SU-DHL-6 (cell line): ENCODE measurements at regions not wholly inside any gene's neighbourhood (a gene's known extent, or its start where the extent isn't known, plus 50 kb on each side); places are given as distances from the start of the nearest gene placed in this dataset.

Experiments
- EZH2phosphoT487 ChIP-seq: fragments of 200-600 bp; sonication (generic), shearing (Covaris generic); conservative IDR thresholded peaks from 2 replicates; pipeline ENCODE4 v1.6.1; 2018; ENCODE audit warnings: mild to moderate bottlenecking, antibody characterized with exemption, low read length, moderate library complexity, mixed read lengths
- TF ChIP-seq, protein P1 (sequence below): fragments of 200-600 bp; sonication (generic); IDR thresholded peaks from one replicate; pipeline ENCODE4 v1.5.1; 2017; ENCODE audit warnings: antibody characterized with exemption, mild to moderate bottlenecking, low read length, moderate library complexity; ENCODE audit not compliant: insufficient read depth, poor library complexity, severe bottlenecking

- TF ChIP-seq, protein P1, sequence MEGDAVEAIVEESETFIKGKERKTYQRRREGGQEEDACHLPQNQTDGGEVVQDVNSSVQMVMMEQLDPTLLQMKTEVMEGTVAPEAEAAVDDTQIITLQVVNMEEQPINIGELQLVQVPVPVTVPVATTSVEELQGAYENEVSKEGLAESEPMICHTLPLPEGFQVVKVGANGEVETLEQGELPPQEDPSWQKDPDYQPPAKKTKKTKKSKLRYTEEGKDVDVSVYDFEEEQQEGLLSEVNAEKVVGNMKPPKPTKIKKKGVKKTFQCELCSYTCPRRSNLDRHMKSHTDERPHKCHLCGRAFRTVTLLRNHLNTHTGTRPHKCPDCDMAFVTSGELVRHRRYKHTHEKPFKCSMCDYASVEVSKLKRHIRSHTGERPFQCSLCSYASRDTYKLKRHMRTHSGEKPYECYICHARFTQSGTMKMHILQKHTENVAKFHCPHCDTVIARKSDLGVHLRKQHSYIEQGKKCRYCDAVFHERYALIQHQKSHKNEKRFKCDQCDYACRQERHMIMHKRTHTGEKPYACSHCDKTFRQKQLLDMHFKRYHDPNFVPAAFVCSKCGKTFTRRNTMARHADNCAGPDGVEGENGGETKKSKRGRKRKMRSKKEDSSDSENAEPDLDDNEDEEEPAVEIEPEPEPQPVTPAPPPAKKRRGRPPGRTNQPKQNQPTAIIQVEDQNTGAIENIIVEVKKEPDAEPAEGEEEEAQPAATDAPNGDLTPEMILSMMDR, result no peak
- TF ChIP-seq EZH2phosphoT487, result no peak
These were observed 94.5 kb upstream of the MARCKS start for GRCh38 chr6:113762641-113763040.
